GM23338 (cell line): ENCODE measurements at regions not wholly inside any gene's neighbourhood (a gene's known extent, or its start where the extent isn't known, plus 50 kb on each side); places are given as distances from the start of the nearest gene placed in this dataset.
"Not testable (repeated sequence)": the region's sequence is repeated elsewhere in the genome, so short reads cannot be mapped to it uniquely, and the experiment has no call there.

ENCODE experiments used
- ATAC-seq: fragments of 200-7000 bp; cut with Tn5 transposase; 3 replicates; pipeline ENCODE4 v1.9.1; 2020
- DNase-seq: peaks from one replicate; pipeline ENCODE4 v3.0.0-alpha.2; 2015; ENCODE audit warnings: low spot score
- H2AFZ ChIP-seq: fragments of 200-600 bp; sonication (generic); 2 replicates; pipeline ENCODE4 v1.8.0; 2016; ENCODE audit warnings: antibody characterized with exemption, mild to moderate bottlenecking, moderate library complexity
- H3F3A ChIP-seq: fragments of 200-600 bp; sonication (generic); replicated peaks from 2 replicates; pipeline ENCODE4 v1.8.0; 2017; ENCODE audit warnings: antibody characterized with exemption, mixed run types, low read depth
- H3K27ac ChIP-seq: fragments of 200-600 bp; sonication (generic); 2 replicates; pipeline ENCODE4 v1.6.1; 2016; ENCODE audit warnings: low read depth
- H3K27me3 ChIP-seq: fragments of 200-600 bp; sonication (generic); 2 replicates; pipeline ENCODE4 v1.8.0; 2016; ENCODE audit warnings: mild to moderate bottlenecking, mixed run types, moderate library complexity; ENCODE audit not compliant: insufficient read depth
- H3K36me3 ChIP-seq: fragments of 200-600 bp; sonication (generic); 2 replicates; pipeline ENCODE4 v1.8.0; 2016; ENCODE audit warnings: mild to moderate bottlenecking; ENCODE audit not compliant: insufficient read depth
- H3K4me1 ChIP-seq: fragments of 200-600 bp; sonication (generic); 2 replicates; pipeline ENCODE4 v1.8.0; 2016; ENCODE audit warnings: mild to moderate bottlenecking, moderate library complexity; ENCODE audit not compliant: insufficient read depth
- H3K4me2 ChIP-seq: fragments of 200-600 bp; sonication (generic); 2 replicates; pipeline ENCODE4 v1.7.1; 2017; ENCODE audit warnings: mixed run types
- H3K4me3 ChIP-seq: fragments of 200-600 bp; sonication (generic); 2 replicates; pipeline ENCODE4 v1.6.1; 2016; ENCODE audit warnings: mixed run types
- H3K79me2 ChIP-seq: fragments of 200-600 bp; sonication (generic); replicated peaks from 2 replicates; pipeline ENCODE4 v1.8.0; 2017; ENCODE audit warnings: mild to moderate bottlenecking; ENCODE audit not compliant: insufficient read depth
- H3K9me2 ChIP-seq: fragments of 200-600 bp; sonication (generic); 2 replicates; pipeline ENCODE4 v1.8.0; 2017; ENCODE audit not compliant: insufficient read depth
- H4K20me1 ChIP-seq: fragments of 200-600 bp; sonication (generic); replicated peaks from 2 replicates; pipeline ENCODE4 v1.8.0; 2017; ENCODE audit warnings: mild to moderate bottlenecking; ENCODE audit not compliant: insufficient read depth
- H3K27ac Mint-ChIP-seq: 2 replicates; pipeline ENCODE4 v1.8.0; 2020; ENCODE audit warnings: inconsistent platforms, mild to moderate bottlenecking, moderate library complexity, mixed read lengths
- H3K27me3 Mint-ChIP-seq: 3 replicates; pipeline ENCODE4 v1.8.0; 2022; ENCODE audit warnings: low read depth, mild to moderate bottlenecking, moderate library complexity, mixed read lengths, inconsistent platforms; ENCODE audit not compliant: insufficient read depth, poor library complexity
- H3K36me3 Mint-ChIP-seq: 3 replicates; pipeline ENCODE4 v1.8.0; 2021; ENCODE audit warnings: low read depth, mild to moderate bottlenecking, inconsistent platforms, moderate library complexity, mixed read lengths
- H3K4me1 Mint-ChIP-seq: 3 replicates; pipeline ENCODE4 v1.8.0; 2020; ENCODE audit warnings: mild to moderate bottlenecking, inconsistent platforms, mixed read lengths
- H3K4me3 Mint-ChIP-seq: 3 replicates; pipeline ENCODE4 v1.8.0; 2021; ENCODE audit warnings: moderate library complexity, mild to moderate bottlenecking, inconsistent platforms, mixed read lengths
- H3K9me3 Mint-ChIP-seq: 3 replicates; pipeline ENCODE4 v1.8.0; 2020; ENCODE audit warnings: moderate library complexity, mild to moderate bottlenecking, inconsistent platforms, mixed read lengths
- CREB1 ChIP-seq: fragments of 250-450 bp; sonication (Bioruptor Pico); IDR thresholded peaks from 2 replicates; pipeline ENCODE4 v1.5.0; 2020; ENCODE audit warnings: low read depth, mild to moderate bottlenecking, moderate library complexity
- EZH2 ChIP-seq: fragments of 200-600 bp; sonication (generic); IDR thresholded peaks from one replicate; pipeline ENCODE4 v1.8.0; 2017; ENCODE audit warnings: antibody characterized with exemption, mild to moderate bottlenecking, low read depth; ENCODE audit not compliant: unreplicated experiment
- STAT1 ChIP-seq: IDR thresholded peaks from one replicate; pipeline ENCODE4 v1.6.1; 2016; ENCODE audit warnings: antibody characterized with exemption; ENCODE audit not compliant: unreplicated experiment
- ZNF331 ChIP-seq: fragments of 250-450 bp; sonication (Bioruptor Pico); IDR thresholded peaks from 2 replicates; pipeline ENCODE4 v1.5.0; 2020; ENCODE audit warnings: low read depth, mild to moderate bottlenecking, moderate library complexity
- TF ChIP-seq, protein P1 (sequence below): IDR thresholded peaks from 2 replicates; pipeline ENCODE4 v1.6.1; 2016; ENCODE audit warnings: antibody characterized with exemption
- TF ChIP-seq, protein P2 (sequence below): fragments of 250-450 bp; sonication (Bioruptor Pico); IDR thresholded peaks from 2 replicates; pipeline ENCODE4 v1.5.0; 2020; ENCODE audit warnings: mild to moderate bottlenecking, moderate library complexity
- TF ChIP-seq, protein P3 (sequence below): IDR thresholded peaks from one replicate; pipeline ENCODE4 v1.6.1; 2018; ENCODE audit warnings: antibody characterized with exemption; ENCODE audit not compliant: unreplicated experiment
- TF ChIP-seq, protein P4 (sequence below), 2 experiments: fragments of 200-600 bp in 1 of 2; sonication (generic) in 1 of 2; conservative IDR thresholded peaks; 2 replicates each; pipeline versions ENCODE4 v1.5.1 to v1.6.1; 2016 to 2017; ENCODE audit warnings: antibody characterized with exemption in 2 of 2, low read depth in 2 of 2, mild to moderate bottlenecking in 2 of 2, moderate library complexity in 1 of 2

DNA sequence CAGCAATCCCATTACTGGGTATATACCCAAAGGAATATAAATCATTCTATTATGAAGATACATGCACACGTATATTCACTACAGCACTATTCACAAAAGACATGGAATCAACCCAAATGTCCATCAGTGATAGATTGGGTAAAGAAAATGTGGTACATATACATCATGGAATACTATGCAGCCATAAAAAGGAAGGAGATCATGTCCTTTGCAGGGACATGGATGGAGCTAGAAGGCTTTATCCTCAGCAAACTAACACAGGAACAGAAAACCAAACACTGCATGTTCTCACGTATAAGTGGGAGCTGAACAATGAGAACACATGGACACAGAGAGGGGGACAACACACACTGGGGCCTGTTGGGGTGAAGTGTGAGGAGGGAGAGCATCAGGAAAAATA is 139.9 kb upstream of the EXOC2 start:
- not testable (repeated sequence) for H3K27me3 Mint-ChIP-seq, H3K27me3 ChIP-seq, H3K27ac Mint-ChIP-seq, H3K36me3 ChIP-seq, H3K79me2 ChIP-seq, H2AFZ ChIP-seq, H3F3A ChIP-seq, H3K4me2 ChIP-seq, H4K20me1 ChIP-seq, H3K9me2 ChIP-seq, DNase-seq, H3K4me3 Mint-ChIP-seq, H3K4me3 ChIP-seq, H3K27ac ChIP-seq, ATAC-seq
- H3K4me1 ChIP-seq = peaks cover 23% of the 10 kb centered on the region
- peaks cover 34% of the 10 kb centered on the region for H3K4me1 Mint-ChIP-seq
- peaks cover 17% of the 10 kb centered on the region; the same call in 2 of the 3 replicates for H3K9me3 Mint-ChIP-seq
- peaks cover 22% of the 10 kb centered on the region; the same call in 2 of the 3 replicates for H3K36me3 Mint-ChIP-seq

DNA sequence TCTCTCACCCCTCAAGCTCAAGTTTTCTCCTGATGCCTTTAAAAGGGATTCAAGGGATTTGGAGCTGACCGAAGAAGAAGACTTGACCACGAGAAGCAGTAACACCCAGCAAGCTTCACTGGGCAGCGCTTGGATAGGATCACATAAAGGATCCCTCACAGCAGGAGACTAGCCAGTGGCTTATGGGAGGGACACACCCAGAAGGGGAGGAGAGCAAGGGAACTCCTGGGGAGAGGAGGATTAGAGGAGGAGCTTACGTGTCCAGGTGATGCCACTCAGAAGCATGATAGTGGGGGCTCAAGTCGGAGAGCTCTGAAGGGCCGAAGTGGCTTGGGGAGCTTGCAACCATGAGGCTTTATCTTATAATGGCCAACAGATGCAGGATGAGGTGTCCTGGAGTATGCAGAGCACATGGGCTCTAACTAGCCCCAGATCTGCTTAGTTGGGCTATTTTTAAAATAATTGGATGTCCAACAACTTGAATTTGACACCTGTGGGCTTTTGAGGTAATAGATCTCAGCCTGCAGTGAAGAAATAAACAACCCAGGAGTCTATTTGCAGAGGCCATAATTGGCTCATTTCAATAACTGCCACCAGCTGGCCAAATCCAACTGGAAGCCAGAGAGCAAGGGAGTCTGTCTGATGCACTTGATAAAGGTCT is 137.9 kb upstream of the EXOC2 start:
- H3K27ac Mint-ChIP-seq = no peak overlapping the region
- Histone ChIP-seq H3K36me3 (0 out of 2 replicates have a peak, but pooled peaks cover 8% of the 10 kb centered on the region), H3K4me3 (no peak overlapping the region), H3F3A (no peaks in the 10 kb centered on the region), H3K4me1 (peaks cover 23% of the 10 kb centered on the region), H3K4me2 (no peak overlapping the region), H3K27ac (no peak overlapping the region), H3K9me2 (no peaks in the 10 kb centered on the region), H2AFZ (no peak overlapping the region), H3K27me3 (no peaks in the 10 kb centered on the region), H4K20me1 (no peaks in the 10 kb centered on the region), H3K79me2 (no peaks in the 10 kb centered on the region)
- H3K4me3 Mint-ChIP-seq = no peak overlapping the region
- ATAC-seq (no peak), DNase-seq (no peak)
- peaks cover 26% of the 10 kb centered on the region for H3K4me1 Mint-ChIP-seq
- peaks cover 33% of the 10 kb centered on the region for H3K9me3 Mint-ChIP-seq
- H3K27me3 Mint-ChIP-seq = peaks cover 6% of the 10 kb centered on the region
- H3K36me3 Mint-ChIP-seq = peaks cover 34% of the 10 kb centered on the region
- TF ChIP-seq CREB1 = no peak
- TF ChIP-seq STAT1 = no peak
- TF ChIP-seq, protein P1, sequence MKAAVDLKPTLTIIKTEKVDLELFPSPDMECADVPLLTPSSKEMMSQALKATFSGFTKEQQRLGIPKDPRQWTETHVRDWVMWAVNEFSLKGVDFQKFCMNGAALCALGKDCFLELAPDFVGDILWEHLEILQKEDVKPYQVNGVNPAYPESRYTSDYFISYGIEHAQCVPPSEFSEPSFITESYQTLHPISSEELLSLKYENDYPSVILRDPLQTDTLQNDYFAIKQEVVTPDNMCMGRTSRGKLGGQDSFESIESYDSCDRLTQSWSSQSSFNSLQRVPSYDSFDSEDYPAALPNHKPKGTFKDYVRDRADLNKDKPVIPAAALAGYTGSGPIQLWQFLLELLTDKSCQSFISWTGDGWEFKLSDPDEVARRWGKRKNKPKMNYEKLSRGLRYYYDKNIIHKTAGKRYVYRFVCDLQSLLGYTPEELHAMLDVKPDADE = no peak
- TF ChIP-seq, protein P2, sequence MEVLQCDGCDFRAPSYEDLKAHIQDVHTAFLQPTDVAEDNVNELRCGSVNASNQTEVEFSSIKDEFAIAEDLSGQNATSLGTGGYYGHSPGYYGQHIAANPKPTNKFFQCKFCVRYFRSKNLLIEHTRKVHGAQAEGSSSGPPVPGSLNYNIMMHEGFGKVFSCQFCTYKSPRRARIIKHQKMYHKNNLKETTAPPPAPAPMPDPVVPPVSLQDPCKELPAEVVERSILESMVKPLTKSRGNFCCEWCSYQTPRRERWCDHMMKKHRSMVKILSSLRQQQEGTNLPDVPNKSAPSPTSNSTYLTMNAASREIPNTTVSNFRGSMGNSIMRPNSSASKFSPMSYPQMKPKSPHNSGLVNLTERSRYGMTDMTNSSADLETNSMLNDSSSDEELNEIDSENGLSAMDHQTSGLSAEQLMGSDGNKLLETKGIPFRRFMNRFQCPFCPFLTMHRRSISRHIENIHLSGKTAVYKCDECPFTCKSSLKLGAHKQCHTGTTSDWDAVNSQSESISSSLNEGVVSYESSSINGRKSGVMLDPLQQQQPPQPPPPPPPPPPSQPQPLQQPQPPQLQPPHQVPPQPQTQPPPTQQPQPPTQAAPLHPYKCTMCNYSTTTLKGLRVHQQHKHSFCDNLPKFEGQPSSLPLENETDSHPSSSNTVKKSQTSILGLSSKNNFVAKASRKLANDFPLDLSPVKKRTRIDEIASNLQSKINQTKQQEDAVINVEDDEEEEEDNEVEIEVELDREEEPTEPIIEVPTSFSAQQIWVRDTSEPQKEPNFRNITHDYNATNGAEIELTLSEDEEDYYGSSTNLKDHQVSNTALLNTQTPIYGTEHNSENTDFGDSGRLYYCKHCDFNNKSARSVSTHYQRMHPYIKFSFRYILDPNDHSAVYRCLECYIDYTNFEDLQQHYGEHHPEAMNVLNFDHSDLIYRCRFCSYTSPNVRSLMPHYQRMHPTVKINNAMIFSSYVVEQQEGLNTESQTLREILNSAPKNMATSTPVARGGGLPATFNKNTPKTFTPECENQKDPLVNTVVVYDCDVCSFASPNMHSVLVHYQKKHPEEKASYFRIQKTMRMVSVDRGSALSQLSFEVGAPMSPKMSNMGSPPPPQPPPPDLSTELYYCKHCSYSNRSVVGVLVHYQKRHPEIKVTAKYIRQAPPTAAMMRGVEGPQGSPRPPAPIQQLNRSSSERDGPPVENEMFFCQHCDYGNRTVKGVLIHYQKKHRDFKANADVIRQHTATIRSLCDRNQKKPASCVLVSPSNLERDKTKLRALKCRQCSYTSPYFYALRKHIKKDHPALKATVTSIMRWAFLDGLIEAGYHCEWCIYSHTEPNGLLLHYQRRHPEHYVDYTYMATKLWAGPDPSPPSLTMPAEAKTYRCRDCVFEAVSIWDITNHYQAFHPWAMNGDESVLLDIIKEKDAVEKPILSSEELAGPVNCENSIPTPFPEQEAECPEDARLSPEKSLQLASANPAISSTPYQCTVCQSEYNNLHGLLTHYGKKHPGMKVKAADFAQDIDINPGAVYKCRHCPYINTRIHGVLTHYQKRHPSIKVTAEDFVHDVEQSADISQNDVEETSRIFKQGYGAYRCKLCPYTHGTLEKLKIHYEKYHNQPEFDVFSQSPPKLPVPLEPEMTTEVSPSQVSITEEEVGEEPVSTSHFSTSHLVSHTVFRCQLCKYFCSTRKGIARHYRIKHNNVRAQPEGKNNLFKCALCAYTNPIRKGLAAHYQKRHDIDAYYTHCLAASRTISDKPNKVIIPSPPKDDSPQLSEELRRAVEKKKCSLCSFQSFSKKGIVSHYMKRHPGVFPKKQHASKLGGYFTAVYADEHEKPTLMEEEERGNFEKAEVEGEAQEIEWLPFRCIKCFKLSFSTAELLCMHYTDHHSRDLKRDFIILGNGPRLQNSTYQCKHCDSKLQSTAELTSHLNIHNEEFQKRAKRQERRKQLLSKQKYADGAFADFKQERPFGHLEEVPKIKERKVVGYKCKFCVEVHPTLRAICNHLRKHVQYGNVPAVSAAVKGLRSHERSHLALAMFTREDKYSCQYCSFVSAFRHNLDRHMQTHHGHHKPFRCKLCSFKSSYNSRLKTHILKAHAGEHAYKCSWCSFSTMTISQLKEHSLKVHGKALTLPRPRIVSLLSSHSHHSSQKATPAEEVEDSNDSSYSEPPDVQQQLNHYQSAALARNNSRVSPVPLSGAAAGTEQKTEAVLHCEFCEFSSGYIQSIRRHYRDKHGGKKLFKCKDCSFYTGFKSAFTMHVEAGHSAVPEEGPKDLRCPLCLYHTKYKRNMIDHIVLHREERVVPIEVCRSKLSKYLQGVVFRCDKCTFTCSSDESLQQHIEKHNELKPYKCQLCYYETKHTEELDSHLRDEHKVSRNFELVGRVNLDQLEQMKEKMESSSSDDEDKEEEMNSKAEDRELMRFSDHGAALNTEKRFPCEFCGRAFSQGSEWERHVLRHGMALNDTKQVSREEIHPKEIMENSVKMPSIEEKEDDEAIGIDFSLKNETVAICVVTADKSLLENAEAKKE (CRISPR knock-in tag) = no peak
- TF ChIP-seq, protein P3, sequence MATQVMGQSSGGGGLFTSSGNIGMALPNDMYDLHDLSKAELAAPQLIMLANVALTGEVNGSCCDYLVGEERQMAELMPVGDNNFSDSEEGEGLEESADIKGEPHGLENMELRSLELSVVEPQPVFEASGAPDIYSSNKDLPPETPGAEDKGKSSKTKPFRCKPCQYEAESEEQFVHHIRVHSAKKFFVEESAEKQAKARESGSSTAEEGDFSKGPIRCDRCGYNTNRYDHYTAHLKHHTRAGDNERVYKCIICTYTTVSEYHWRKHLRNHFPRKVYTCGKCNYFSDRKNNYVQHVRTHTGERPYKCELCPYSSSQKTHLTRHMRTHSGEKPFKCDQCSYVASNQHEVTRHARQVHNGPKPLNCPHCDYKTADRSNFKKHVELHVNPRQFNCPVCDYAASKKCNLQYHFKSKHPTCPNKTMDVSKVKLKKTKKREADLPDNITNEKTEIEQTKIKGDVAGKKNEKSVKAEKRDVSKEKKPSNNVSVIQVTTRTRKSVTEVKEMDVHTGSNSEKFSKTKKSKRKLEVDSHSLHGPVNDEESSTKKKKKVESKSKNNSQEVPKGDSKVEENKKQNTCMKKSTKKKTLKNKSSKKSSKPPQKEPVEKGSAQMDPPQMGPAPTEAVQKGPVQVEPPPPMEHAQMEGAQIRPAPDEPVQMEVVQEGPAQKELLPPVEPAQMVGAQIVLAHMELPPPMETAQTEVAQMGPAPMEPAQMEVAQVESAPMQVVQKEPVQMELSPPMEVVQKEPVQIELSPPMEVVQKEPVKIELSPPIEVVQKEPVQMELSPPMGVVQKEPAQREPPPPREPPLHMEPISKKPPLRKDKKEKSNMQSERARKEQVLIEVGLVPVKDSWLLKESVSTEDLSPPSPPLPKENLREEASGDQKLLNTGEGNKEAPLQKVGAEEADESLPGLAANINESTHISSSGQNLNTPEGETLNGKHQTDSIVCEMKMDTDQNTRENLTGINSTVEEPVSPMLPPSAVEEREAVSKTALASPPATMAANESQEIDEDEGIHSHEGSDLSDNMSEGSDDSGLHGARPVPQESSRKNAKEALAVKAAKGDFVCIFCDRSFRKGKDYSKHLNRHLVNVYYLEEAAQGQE = no peak
- no peak for TF ChIP-seq EZH2
- TF ChIP-seq ZNF331 (CRISPR knock-in tag) = no peak
- TF ChIP-seq, protein P4, sequence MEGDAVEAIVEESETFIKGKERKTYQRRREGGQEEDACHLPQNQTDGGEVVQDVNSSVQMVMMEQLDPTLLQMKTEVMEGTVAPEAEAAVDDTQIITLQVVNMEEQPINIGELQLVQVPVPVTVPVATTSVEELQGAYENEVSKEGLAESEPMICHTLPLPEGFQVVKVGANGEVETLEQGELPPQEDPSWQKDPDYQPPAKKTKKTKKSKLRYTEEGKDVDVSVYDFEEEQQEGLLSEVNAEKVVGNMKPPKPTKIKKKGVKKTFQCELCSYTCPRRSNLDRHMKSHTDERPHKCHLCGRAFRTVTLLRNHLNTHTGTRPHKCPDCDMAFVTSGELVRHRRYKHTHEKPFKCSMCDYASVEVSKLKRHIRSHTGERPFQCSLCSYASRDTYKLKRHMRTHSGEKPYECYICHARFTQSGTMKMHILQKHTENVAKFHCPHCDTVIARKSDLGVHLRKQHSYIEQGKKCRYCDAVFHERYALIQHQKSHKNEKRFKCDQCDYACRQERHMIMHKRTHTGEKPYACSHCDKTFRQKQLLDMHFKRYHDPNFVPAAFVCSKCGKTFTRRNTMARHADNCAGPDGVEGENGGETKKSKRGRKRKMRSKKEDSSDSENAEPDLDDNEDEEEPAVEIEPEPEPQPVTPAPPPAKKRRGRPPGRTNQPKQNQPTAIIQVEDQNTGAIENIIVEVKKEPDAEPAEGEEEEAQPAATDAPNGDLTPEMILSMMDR (conservative IDR thresholded peaks at IDR 0.05; ENCODE audit: low read depth in 2 of 2) = no peak
